Endothelial cell of umbilical vein (primary cell): ENCODE measurements at regions not wholly inside any gene's neighbourhood (a gene's known extent, or its start where the extent isn't known, plus 50 kb on each side); places are given as distances from the start of the nearest gene placed in this dataset.

ENCODE experiments used
- BruUV-seq: library from RNA; stranded (reverse); fragments of 400-500 nt; replicated peaks from 2 replicates; lab custom pipeline; 2021; lab: Mats Ljungman, UMichigan
- CTCF ChIA-PET: fragments of 300-600, 350-600 bp; sonication (Branson Sonifier 250); formaldehyde crosslinking; loops from one replicate; lab custom pipeline; 2021; ENCODE audit warnings: antibody characterized with exemption, inconsistent platforms; lab: Charles Lee
- POLR2A ChIA-PET: fragments of 300-600, 350-600 bp; sonication (Branson Sonifier 250); formaldehyde crosslinking; loops from one replicate; lab custom pipeline; 2021; ENCODE audit warnings: antibody characterized with exemption, inconsistent platforms; lab: Charles Lee
- DNase-seq: peaks from one replicate; pipeline ENCODE4 v3.0.0-alpha.2; 2011; ENCODE audit warnings: low read depth, low spot score
- FAIRE-seq: peaks from 2 replicates; lab custom pipeline; 2011; peaks lifted over from hg19 to GRCh38; lab: Jason Lieb, UNC
- H2AFZ ChIP-seq: 2 replicates; pipeline ENCODE4 v1.6.0; 2012; ENCODE audit warnings: low read depth, low read length, control low read depth, inconsistent platforms
- H3K27ac ChIP-seq: 2 replicates; pipeline ENCODE4 v1.5.1; 2011; ENCODE audit warnings: low read depth, mild to moderate bottlenecking, control low read depth, low read length, moderate library complexity; ENCODE audit not compliant: insufficient read depth
- H3K27me3 ChIP-seq, 2 experiments: 2 replicates each; pipeline versions ENCODE4 v1.6.0 to v1.6.1; 2011; ENCODE audit warnings: low read length in 2 of 2, mixed read lengths in 1 of 2; ENCODE audit not compliant: control insufficient read depth in 2 of 2, insufficient read depth in 2 of 2
- H3K36me3 ChIP-seq, 2 experiments: 2 replicates in 1 of 2; 3 replicates in 1 of 2; pipeline ENCODE4 v1.5.1; 2011; ENCODE audit warnings: low read length in 2 of 2, mild to moderate bottlenecking in 1 of 2, moderate library complexity in 1 of 2; ENCODE audit not compliant: control insufficient read depth in 2 of 2, insufficient read depth in 2 of 2; ENCODE audit errors: extremely low read depth in 1 of 2
- H3K4me1 ChIP-seq: 3 replicates; pipeline ENCODE4 v1.5.1; 2011; ENCODE audit warnings: mild to moderate bottlenecking, low read length; ENCODE audit not compliant: control insufficient read depth, insufficient read depth; ENCODE audit errors: extremely low read depth
- H3K4me2 ChIP-seq: 2 replicates; pipeline ENCODE4 v1.6.1; 2011; ENCODE audit warnings: low read length, control low read depth, mixed read lengths; ENCODE audit not compliant: insufficient read depth
- H3K4me3 ChIP-seq, 3 experiments: fragments of 200-600 bp in 1 of 3; sonication (generic), shearing (Covaris generic) in 1 of 3; replicated peaks in 1 of 3; 2 replicates each; pipeline ENCODE4 v1.5.1; 2011 to 2016; ENCODE audit warnings: control low read depth in 3 of 3, low read length in 3 of 3, mild to moderate bottlenecking in 2 of 3, inconsistent platforms in 1 of 3, low read depth in 1 of 3, moderate library complexity in 1 of 3; ENCODE audit not compliant: insufficient read depth in 1 of 3
- H3K79me2 ChIP-seq: 2 replicates; pipeline ENCODE4 v1.6.0; 2012; ENCODE audit warnings: low read length, inconsistent platforms; ENCODE audit not compliant: control insufficient read depth, insufficient read depth
- H3K9ac ChIP-seq: replicated peaks from 2 replicates; pipeline ENCODE3; 2011; ENCODE audit warnings: low read length, control low read depth; ENCODE audit not compliant: insufficient read depth; ENCODE audit errors: extremely low read depth
- H3K9me1 ChIP-seq: replicated peaks from 3 replicates; pipeline ENCODE4 v1.6.0; 2011; ENCODE audit warnings: mild to moderate bottlenecking, low read length; ENCODE audit not compliant: control insufficient read depth, insufficient read depth; ENCODE audit errors: extremely low read depth
- H3K9me3 ChIP-seq: replicated peaks from 2 replicates; pipeline ENCODE4 v1.5.1; 2012; ENCODE audit warnings: low read length, inconsistent platforms; ENCODE audit not compliant: control insufficient read depth, insufficient read depth
- H4K20me1 ChIP-seq: replicated peaks from 2 replicates; pipeline ENCODE3; 2011; ENCODE audit warnings: mild to moderate bottlenecking, low read length; ENCODE audit not compliant: control insufficient read depth, insufficient read depth; ENCODE audit errors: extremely low read depth
- CTCF ChIP-seq, 2 donors: IDR thresholded peaks; 1 replicate in 1 of 2; 2 replicates in 1 of 2; pipeline ENCODE4 v1.5.1; 2011; ENCODE audit warnings: low read length in 2 of 2, mild to moderate bottlenecking in 2 of 2, moderate library complexity in 2 of 2, control low read depth in 1 of 2, inconsistent platforms in 1 of 2, low read depth in 1 of 2; ENCODE audit not compliant: insufficient read depth in 1 of 2; ENCODE audit errors: extremely low read depth in 1 of 2
- EZH2 ChIP-seq: IDR thresholded peaks from 2 replicates; pipeline ENCODE4 v1.6.1; 2012; ENCODE audit warnings: borderline replicate concordance, low read depth, mild to moderate bottlenecking, moderate library complexity, low read length, inconsistent platforms; ENCODE audit not compliant: severe bottlenecking
- FOS ChIP-seq: IDR thresholded peaks from 2 replicates; pipeline ENCODE4 v1.6.1; 2011; ENCODE audit warnings: mild to moderate bottlenecking, low read length, moderate library complexity, borderline replicate concordance; ENCODE audit not compliant: insufficient read depth
- GATA2 ChIP-seq: IDR thresholded peaks from 2 replicates; pipeline ENCODE4 v1.7.0; 2011; ENCODE audit warnings: low read depth, mild to moderate bottlenecking, moderate library complexity, mixed read lengths, low read length; ENCODE audit not compliant: insufficient read length, insufficient read depth
- JUN ChIP-seq: IDR thresholded peaks from 2 replicates; pipeline ENCODE4 v1.6.1; 2011; ENCODE audit warnings: borderline replicate concordance, low read depth; ENCODE audit not compliant: insufficient read length, insufficient read depth
- MAX ChIP-seq: IDR thresholded peaks from 2 replicates; pipeline ENCODE4 v1.6.1; 2011; ENCODE audit not compliant: insufficient read depth, insufficient read length
- MYC ChIP-seq: IDR thresholded peaks from one replicate; pipeline ENCODE4 v1.6.1; 2011; ENCODE audit warnings: mild to moderate bottlenecking, low read depth, low read length
- POLR2A ChIP-seq: IDR thresholded peaks from 2 replicates; pipeline ENCODE4 v1.6.1; 2012; ENCODE audit warnings: low read depth, mild to moderate bottlenecking, control low read depth, low read length
- POLR2AphosphoS5 ChIP-seq: IDR thresholded peaks from 2 replicates; pipeline ENCODE4 v1.6.1; 2012; ENCODE audit warnings: low read depth, mild to moderate bottlenecking, control low read depth, low read length, moderate library complexity; ENCODE audit not compliant: insufficient read depth
- dilution Hi-C: fragments of 300-500 bp; cut with MboI; formaldehyde crosslinking; loops from one replicate; pipeline ENCODE4 v1.15.0; 2019; ENCODE audit warnings: low sequenced_read_pairs; ENCODE audit not compliant: extremely low pct_ligation_motif_present
- intact Hi-C: fragments of 100-400 bp; cut with micrococcal nuclease; formaldehyde crosslinking; loops from one replicate; pipeline ENCODE4 v1.10.0; 2022

GRCh38 chr1:55988963-55989452 lies 590.4 kb downstream of the PLPP3 start:
- no peak overlapping the region for H3K4me2 ChIP-seq
- no peaks in the 10 kb centered on the region for H3K79me2 ChIP-seq
- H3K9ac ChIP-seq: no peak overlapping the region
- H3K4me1 ChIP-seq: no peaks in the 10 kb centered on the region
- ChIA-PET POLR2A (no interaction called here), CTCF (interaction anchor here (1.5 kb wide), 1 partner anchor 24 kb away, joined by 3 read pairs; no protein-coding TSS in a partner anchor)
- no peak overlapping the region for H2AFZ ChIP-seq
- intact Hi-C loops (no loop called here), dilution Hi-C loops (no loop called here)
- no peak for FAIRE-seq
- H3K36me3 ChIP-seq: no peaks in the 10 kb centered on the region
- H3K9me1 ChIP-seq: no peaks in the 10 kb centered on the region
- no TSS peak for BruUV-seq
- no peaks in the 10 kb centered on the region for H3K9me3 ChIP-seq
- H3K27me3 ChIP-seq: no peaks in the 10 kb centered on the region
- DNase-seq: no peak
- H3K4me3 ChIP-seq: no peak overlapping the region
- H3K27ac ChIP-seq: no peak overlapping the region
- TF ChIP-seq CTCF (IDR thresholded peaks at IDR 0.05; ENCODE audit: extremely low read depth in 1 of 2, insufficient read depth in 1 of 2, low read depth in 1 of 2, low read length in 2 of 2) (no peak), MAX (no peak), FOS (no peak), EZH2 (no peak), POLR2A (no peak), MYC (no peak), POLR2AphosphoS5 (no peak), GATA2 (no peak), JUN (no peak)
- H4K20me1 ChIP-seq: no peaks in the 10 kb centered on the region
